ENCODE measurements at regions not wholly inside any gene's neighbourhood (a gene's known extent, or its start where the extent isn't known, plus 50 kb on each side); places are given as distances from the start of the nearest gene placed in this dataset.

DNA sequence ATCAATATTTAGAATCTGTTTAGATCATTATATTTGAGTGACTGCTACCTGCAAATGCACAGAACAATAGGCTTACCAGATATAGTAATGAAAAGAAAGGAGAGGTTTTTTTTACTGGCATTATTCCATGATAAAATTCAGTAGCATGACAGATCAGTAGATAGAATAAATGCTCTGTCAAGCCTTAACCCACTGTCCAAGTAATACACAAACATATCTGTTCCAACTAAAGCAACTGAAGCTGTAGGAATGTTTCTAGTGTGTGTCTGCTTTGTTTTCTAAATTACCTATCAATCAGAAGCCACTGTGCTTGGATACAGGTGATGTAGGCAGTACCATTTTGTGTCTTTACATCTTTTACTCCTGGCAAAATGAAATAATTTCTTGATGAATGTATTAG lies 604.6 kb downstream of the PCDH7 start:
- ChIA-PET POLR2A (no interaction called here), CTCF (no interaction called here)
- H3K4me1 ChIP-seq = no peaks in the 10 kb centered on the region
- no peak overlapping the region for H3K4me3 ChIP-seq
- TF ChIP-seq, protein P1, sequence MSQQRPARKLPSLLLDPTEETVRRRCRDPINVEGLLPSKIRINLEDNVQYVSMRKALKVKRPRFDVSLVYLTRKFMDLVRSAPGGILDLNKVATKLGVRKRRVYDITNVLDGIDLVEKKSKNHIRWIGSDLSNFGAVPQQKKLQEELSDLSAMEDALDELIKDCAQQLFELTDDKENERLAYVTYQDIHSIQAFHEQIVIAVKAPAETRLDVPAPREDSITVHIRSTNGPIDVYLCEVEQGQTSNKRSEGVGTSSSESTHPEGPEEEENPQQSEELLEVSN (IDR thresholded peaks at IDR 0.05; ENCODE audit: borderline replicate concordance, low read depth) = no peak
- no peak for TF ChIP-seq ESRRA (IDR thresholded peaks at IDR 0.05; ENCODE audit: borderline replicate concordance, low read length)
- TF ChIP-seq HOXA7 (CRISPR knock-in tag; IDR thresholded peaks at IDR 0.05) = no peak
- no peak for TF ChIP-seq HEYL (CRISPR knock-in tag; IDR thresholded peaks at IDR 0.05)
- TF ChIP-seq, protein P2, sequence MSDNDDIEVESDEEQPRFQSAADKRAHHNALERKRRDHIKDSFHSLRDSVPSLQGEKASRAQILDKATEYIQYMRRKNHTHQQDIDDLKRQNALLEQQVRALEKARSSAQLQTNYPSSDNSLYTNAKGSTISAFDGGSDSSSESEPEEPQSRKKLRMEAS (IDR thresholded peaks at IDR 0.05) = no peak
- TF ChIP-seq MYC (IDR thresholded peaks at IDR 0.05; ENCODE audit: borderline replicate concordance, low read length) = no peak
- TF ChIP-seq JUN (IDR thresholded peaks at IDR 0.05) = no peak
- TF ChIP-seq, protein P3, sequence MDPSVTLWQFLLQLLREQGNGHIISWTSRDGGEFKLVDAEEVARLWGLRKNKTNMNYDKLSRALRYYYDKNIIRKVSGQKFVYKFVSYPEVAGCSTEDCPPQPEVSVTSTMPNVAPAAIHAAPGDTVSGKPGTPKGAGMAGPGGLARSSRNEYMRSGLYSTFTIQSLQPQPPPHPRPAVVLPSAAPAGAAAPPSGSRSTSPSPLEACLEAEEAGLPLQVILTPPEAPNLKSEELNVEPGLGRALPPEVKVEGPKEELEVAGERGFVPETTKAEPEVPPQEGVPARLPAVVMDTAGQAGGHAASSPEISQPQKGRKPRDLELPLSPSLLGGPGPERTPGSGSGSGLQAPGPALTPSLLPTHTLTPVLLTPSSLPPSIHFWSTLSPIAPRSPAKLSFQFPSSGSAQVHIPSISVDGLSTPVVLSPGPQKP (IDR thresholded peaks at IDR 0.05; ENCODE audit: low read depth, low read length) = no peak
- no peak for TF ChIP-seq CEBPB (IDR thresholded peaks at IDR 0.05)
- no peak for TF ChIP-seq POLR2AphosphoS2 (conservative IDR thresholded peaks at IDR 0.05; ENCODE audit: low read length)
- TF ChIP-seq ZNF302 (CRISPR knock-in tag; IDR thresholded peaks at IDR 0.05) = no peak
- no peak for TF ChIP-seq HES2 (IDR thresholded peaks at IDR 0.05)
- H3K4me2 ChIP-seq = no peak overlapping the region
- no peaks in the 10 kb centered on the region for H3K9me3 ChIP-seq
- DNase-seq (ENCODE audit: low read depth in 1 of 2, low spot score in 1 of 2) (no peak), FAIRE-seq (no peak), ATAC-seq (no peak)
- H3K27ac ChIP-seq = no peak overlapping the region

DNA sequence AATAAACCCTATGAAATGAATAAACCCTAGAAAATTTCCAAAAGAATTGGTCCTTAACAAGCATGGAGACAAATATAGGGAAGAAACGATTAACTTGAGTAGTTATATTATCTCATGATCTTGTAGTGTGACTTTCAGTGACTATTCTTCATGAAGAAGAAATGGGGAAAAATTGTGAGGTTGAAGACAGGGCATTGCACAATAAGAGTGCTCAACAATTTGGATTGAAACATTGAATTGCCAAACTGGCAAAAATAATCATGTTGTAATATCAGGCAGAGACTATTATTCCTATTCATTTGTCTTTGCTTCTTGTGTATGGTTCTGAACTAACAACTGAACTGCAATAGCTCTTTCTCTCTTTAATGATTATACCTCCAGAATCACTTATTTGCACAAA lies 605.1 kb downstream of the PCDH7 start:
- ChIA-PET POLR2A (no interaction called here), CTCF (no interaction called here)
- H3K4me2 ChIP-seq = no peak overlapping the region
- H3K4me1 ChIP-seq = no peaks in the 10 kb centered on the region
- FAIRE-seq (no peak), ATAC-seq (no peak), DNase-seq (ENCODE audit: low read depth in 1 of 2, low spot score in 1 of 2) (no peak)
- no peak overlapping the region for H3K27ac ChIP-seq
- 11% methylated on average over 1 of the region's 1 CpG for WGBS (ENCODE audit: missing lambda C conversion rate)
- H3K9me3 ChIP-seq = no peaks in the 10 kb centered on the region
- H3K4me3 ChIP-seq = no peak overlapping the region
- TF ChIP-seq HOXB5 (CRISPR knock-in tag; IDR thresholded peaks at IDR 0.05) (no peak), GATA3 (IDR thresholded peaks at IDR 0.05; ENCODE audit: borderline replicate concordance) (no peak), REST (IDR thresholded peaks at IDR 0.05) (no peak), HEYL (CRISPR knock-in tag; IDR thresholded peaks at IDR 0.05) (no peak), RNF2 (IDR thresholded peaks at IDR 0.05; ENCODE audit: borderline replicate concordance, low read depth) (no peak), NR3C1 (IDR thresholded peaks at IDR 0.05) (no peak), PHF8 (IDR thresholded peaks at IDR 0.05; ENCODE audit: borderline replicate concordance, low read depth) (no peak), ZSCAN20 (CRISPR knock-in tag; IDR thresholded peaks at IDR 0.05) (no peak), EHF (CRISPR knock-in tag; IDR thresholded peaks at IDR 0.05) (no peak), ESRRA (IDR thresholded peaks at IDR 0.05; ENCODE audit: borderline replicate concordance, low read length) (no peak)
- TF ChIP-seq, protein P4, sequence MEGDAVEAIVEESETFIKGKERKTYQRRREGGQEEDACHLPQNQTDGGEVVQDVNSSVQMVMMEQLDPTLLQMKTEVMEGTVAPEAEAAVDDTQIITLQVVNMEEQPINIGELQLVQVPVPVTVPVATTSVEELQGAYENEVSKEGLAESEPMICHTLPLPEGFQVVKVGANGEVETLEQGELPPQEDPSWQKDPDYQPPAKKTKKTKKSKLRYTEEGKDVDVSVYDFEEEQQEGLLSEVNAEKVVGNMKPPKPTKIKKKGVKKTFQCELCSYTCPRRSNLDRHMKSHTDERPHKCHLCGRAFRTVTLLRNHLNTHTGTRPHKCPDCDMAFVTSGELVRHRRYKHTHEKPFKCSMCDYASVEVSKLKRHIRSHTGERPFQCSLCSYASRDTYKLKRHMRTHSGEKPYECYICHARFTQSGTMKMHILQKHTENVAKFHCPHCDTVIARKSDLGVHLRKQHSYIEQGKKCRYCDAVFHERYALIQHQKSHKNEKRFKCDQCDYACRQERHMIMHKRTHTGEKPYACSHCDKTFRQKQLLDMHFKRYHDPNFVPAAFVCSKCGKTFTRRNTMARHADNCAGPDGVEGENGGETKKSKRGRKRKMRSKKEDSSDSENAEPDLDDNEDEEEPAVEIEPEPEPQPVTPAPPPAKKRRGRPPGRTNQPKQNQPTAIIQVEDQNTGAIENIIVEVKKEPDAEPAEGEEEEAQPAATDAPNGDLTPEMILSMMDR (IDR thresholded peaks at IDR 0.05) = no peak
